Hepatocyte (in vitro differentiated cells): ENCODE measurements at regions not wholly inside any gene's neighbourhood (a gene's known extent, or its start where the extent isn't known, plus 50 kb on each side); places are given as distances from the start of the nearest gene placed in this dataset.

Experiments used
- DNase-seq: peaks from one replicate; pipeline ENCODE4 v3.0.0-alpha.2; 2016; ENCODE audit warnings: low spot score
- H2AFZ ChIP-seq: fragments of 200-600 bp; sonication (generic); 2 replicates; pipeline ENCODE4 v1.6.0; 2016; ENCODE audit warnings: antibody characterized with exemption, mild to moderate bottlenecking
- H3K27ac ChIP-seq: fragments of 200-600 bp; sonication (generic); 2 replicates; pipeline ENCODE4 v1.5.1; 2016; ENCODE audit warnings: mild to moderate bottlenecking
- H3K27me3 ChIP-seq: fragments of 200-600 bp; sonication (generic); 2 replicates; pipeline ENCODE4 v1.6.1; 2016
- H3K36me3 ChIP-seq: fragments of 200-600 bp; sonication (generic); replicated peaks from 2 replicates; pipeline ENCODE4 v1.5.1; 2016; ENCODE audit warnings: low read depth; ENCODE audit not compliant: insufficient read depth
- H3K4me1 ChIP-seq: fragments of 200-600 bp; sonication (generic); 2 replicates; pipeline ENCODE4 v1.5.1; 2016; ENCODE audit warnings: mild to moderate bottlenecking, moderate library complexity; ENCODE audit not compliant: insufficient read depth
- H3K4me2 ChIP-seq: fragments of 200-600 bp; sonication (generic); 2 replicates; pipeline ENCODE4 v1.6.0; 2016
- H3K4me3 ChIP-seq: fragments of 200-600 bp; sonication (generic); 2 replicates; pipeline ENCODE4 v1.5.1; 2016; ENCODE audit warnings: mild to moderate bottlenecking
- H3K79me2 ChIP-seq: fragments of 200-600 bp; sonication (generic); 2 replicates; pipeline ENCODE4 v1.6.0; 2017; ENCODE audit warnings: mild to moderate bottlenecking
- H3K9me2 ChIP-seq: fragments of 200-600 bp; sonication (generic); replicated peaks from 2 replicates; pipeline ENCODE4 v1.6.0; 2017; ENCODE audit warnings: mild to moderate bottlenecking; ENCODE audit not compliant: insufficient read depth
- H3K9me3 ChIP-seq: fragments of 200-600 bp; sonication (generic); 2 replicates; pipeline ENCODE4 v1.5.1; 2016; ENCODE audit warnings: low read depth, mild to moderate bottlenecking
- H4K20me1 ChIP-seq: fragments of 200-600 bp; sonication (generic); 2 replicates; pipeline ENCODE4 v1.6.0; 2016; ENCODE audit warnings: mild to moderate bottlenecking; ENCODE audit not compliant: insufficient read depth, poor library complexity, severe bottlenecking
- EZH2 ChIP-seq: fragments of 200-600 bp; sonication (generic); IDR thresholded peaks from 2 replicates; pipeline ENCODE4 v1.6.1; 2016; ENCODE audit warnings: antibody characterized with exemption, mild to moderate bottlenecking, borderline replicate concordance
- EZH2phosphoT487 ChIP-seq: fragments of 200-600 bp; sonication (generic); IDR thresholded peaks from one replicate; pipeline ENCODE4 v1.6.1; 2018; ENCODE audit warnings: antibody characterized with exemption, mild to moderate bottlenecking, low read depth, moderate library complexity; ENCODE audit not compliant: unreplicated experiment, severe bottlenecking
- WGBS: methylation state at CpG from one replicate; pipeline ENCODE4 v1.1.6; 2016; ENCODE audit warnings: low lambda C conversion rate; ENCODE audit errors: missing lambda C conversion rate; 5-methylcytosine and 5-hydroxymethylcytosine counted together
- TF ChIP-seq, protein P1 (sequence below): fragments of 200-600 bp; sonication (generic); IDR thresholded peaks from 2 replicates; pipeline ENCODE4 v1.5.1; 2016; ENCODE audit warnings: antibody characterized with exemption, mild to moderate bottlenecking; ENCODE audit not compliant: poor library complexity

DNA sequence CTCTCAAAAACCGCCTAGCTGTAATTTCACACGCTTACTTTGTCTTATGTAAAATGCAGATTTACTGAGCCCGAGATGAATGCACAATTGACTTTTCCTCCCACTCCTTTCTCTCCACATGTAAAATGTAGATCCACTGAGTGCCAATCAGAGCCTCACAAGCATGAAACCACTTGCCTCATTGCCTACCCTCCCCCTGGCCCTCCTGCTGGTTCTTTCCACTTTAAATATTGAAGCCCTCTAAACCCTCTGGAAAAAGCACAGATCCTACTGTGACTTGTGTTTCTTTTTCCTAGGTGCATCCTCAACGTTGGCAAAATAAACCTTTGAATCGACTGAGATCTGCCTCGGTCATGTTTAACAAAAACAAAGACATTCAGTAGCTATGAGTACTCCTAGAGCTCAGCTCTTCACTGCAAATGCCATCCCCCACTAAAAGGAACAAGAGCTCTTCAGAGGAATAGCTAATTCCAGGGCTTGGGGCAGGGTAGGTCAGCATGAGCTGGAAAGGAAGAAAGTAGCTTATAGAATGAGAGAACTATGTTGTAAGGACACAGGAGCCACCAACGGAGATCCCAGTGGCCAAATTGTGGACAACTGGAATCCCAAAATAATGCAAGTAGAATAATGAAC lies 365.5 kb upstream of the RUNX1 start:
- no peak overlapping the region for H3K4me2 ChIP-seq
- no peaks in the 10 kb centered on the region for H3K79me2 ChIP-seq
- no peaks in the 10 kb centered on the region for H3K9me2 ChIP-seq
- no peak overlapping the region for H3K4me3 ChIP-seq
- TF ChIP-seq EZH2phosphoT487 (no peak), EZH2 (no peak)
- TF ChIP-seq, protein P1, sequence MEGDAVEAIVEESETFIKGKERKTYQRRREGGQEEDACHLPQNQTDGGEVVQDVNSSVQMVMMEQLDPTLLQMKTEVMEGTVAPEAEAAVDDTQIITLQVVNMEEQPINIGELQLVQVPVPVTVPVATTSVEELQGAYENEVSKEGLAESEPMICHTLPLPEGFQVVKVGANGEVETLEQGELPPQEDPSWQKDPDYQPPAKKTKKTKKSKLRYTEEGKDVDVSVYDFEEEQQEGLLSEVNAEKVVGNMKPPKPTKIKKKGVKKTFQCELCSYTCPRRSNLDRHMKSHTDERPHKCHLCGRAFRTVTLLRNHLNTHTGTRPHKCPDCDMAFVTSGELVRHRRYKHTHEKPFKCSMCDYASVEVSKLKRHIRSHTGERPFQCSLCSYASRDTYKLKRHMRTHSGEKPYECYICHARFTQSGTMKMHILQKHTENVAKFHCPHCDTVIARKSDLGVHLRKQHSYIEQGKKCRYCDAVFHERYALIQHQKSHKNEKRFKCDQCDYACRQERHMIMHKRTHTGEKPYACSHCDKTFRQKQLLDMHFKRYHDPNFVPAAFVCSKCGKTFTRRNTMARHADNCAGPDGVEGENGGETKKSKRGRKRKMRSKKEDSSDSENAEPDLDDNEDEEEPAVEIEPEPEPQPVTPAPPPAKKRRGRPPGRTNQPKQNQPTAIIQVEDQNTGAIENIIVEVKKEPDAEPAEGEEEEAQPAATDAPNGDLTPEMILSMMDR, result no peak
- no peaks in the 10 kb centered on the region for H3K9me3 ChIP-seq
- H3K4me1 ChIP-seq, result peaks cover 5% of the 10 kb centered on the region
- no peak overlapping the region for H2AFZ ChIP-seq
- no peak overlapping the region for H3K27ac ChIP-seq
- no peaks in the 10 kb centered on the region for H3K27me3 ChIP-seq
- 68% methylated on average over 7 of the region's 7 CpGs for WGBS
- DNase-seq, result no peak
- no peaks in the 10 kb centered on the region for H4K20me1 ChIP-seq
- H3K36me3 ChIP-seq, result no peaks in the 10 kb centered on the region

DNA sequence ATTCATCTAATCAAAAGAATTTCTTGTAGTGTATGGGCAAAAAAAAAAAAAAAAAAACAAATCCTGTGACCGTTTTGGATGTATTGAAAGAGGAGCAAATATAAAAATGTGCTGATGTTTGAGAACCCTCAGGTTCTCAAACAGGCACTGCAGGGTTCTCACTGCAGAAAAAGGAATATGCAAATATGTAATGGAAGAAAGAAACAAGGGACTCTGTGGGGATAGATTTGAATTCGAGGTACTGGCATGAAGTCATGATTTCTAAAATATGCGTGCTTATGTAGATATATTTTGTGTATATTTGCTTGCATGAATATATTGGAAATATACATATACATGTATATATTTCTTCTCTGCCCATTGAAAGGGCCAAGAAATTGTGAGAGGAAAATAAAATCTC lies 365.0 kb upstream of the RUNX1 start:
- H3K36me3 ChIP-seq, result no peaks in the 10 kb centered on the region
- H3K4me2 ChIP-seq, result no peak overlapping the region
- H3K79me2 ChIP-seq, result no peaks in the 10 kb centered on the region
- TF ChIP-seq EZH2phosphoT487 (no peak), EZH2 (no peak)
- TF ChIP-seq, protein P1, result no peak
- H3K27ac ChIP-seq, result no peak overlapping the region
- WGBS, result 80% methylated on average over 3 of the region's 3 CpGs
- no peaks in the 10 kb centered on the region for H3K9me3 ChIP-seq
- no peaks in the 10 kb centered on the region for H3K9me2 ChIP-seq
- peaks cover 5% of the 10 kb centered on the region for H3K4me1 ChIP-seq
- H3K27me3 ChIP-seq, result no peaks in the 10 kb centered on the region
- H3K4me3 ChIP-seq, result no peak overlapping the region
- no peaks in the 10 kb centered on the region for H4K20me1 ChIP-seq
- no peak overlapping the region for H2AFZ ChIP-seq
- DNase-seq, result no peak

DNA sequence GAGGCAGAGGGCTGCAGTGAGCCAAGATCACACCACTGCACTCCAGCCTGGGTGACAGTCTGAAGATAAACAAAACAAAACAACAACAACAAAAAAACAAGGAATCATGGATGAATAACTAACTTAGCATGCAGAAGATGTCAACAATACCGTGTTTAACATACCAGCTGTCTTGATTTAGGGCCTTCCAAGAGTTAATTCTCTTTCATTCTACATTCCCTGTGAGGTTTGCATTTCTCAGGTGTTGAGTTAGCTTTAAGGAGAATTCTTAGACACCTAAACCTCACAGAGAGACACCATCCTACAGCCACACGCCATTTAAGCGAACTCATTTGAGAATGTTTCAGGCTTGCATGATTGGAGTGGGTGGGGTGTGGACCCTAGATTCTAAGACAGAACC lies 363.1 kb upstream of the RUNX1 start:
- H3K36me3 ChIP-seq, result no peaks in the 10 kb centered on the region
- DNase-seq, result no peak
- H3K27ac ChIP-seq, result no peak overlapping the region
- H2AFZ ChIP-seq, result no peak overlapping the region
- peaks cover 5% of the 10 kb centered on the region for H3K4me1 ChIP-seq
- no peaks in the 10 kb centered on the region for H3K79me2 ChIP-seq
- H3K9me3 ChIP-seq, result no peaks in the 10 kb centered on the region
- TF ChIP-seq, protein P1, result no peak
- no peak for TF ChIP-seq EZH2
- no peak for TF ChIP-seq EZH2phosphoT487
- no peaks in the 10 kb centered on the region for H4K20me1 ChIP-seq
- no peaks in the 10 kb centered on the region for H3K9me2 ChIP-seq
- WGBS, result 97% methylated on average over 3 of the region's 3 CpGs
- H3K27me3 ChIP-seq, result no peaks in the 10 kb centered on the region
- no peak overlapping the region for H3K4me2 ChIP-seq
- H3K4me3 ChIP-seq, result no peak overlapping the region
